Lower leg skin (tissue), 4 donors: ENCODE measurements at regions not wholly inside any gene's neighbourhood (a gene's known extent, or its start where the extent isn't known, plus 50 kb on each side); places are given as distances from the start of the nearest gene placed in this dataset.

Source experiments
- DNase-seq, 2 donors: peaks; one replicate each; pipeline ENCODE4 v3.0.0-alpha.2; 2019; ENCODE audit warnings: low spot score in 2 of 2
- H3K4me3 ChIP-seq: fragments of 200-600 bp; sonication (generic); 2 replicates; pipeline ENCODE4 v1.5.1; 2017; ENCODE audit warnings: mild to moderate bottlenecking, low read depth; ENCODE audit not compliant: poor library complexity, severe bottlenecking
- CTCF ChIP-seq, 3 donors: fragments of 450-650 bp; IDR thresholded peaks; one replicate each; pipeline ENCODE4 v1.5.1; 2016; ENCODE audit warnings: antibody characterized with exemption in 3 of 3, mild to moderate bottlenecking in 3 of 3, moderate library complexity in 2 of 3
- WGBS, 2 donors: methylation state at CpG; one replicate each; pipeline ENCODE4 v1.1.5; 2018; 5-methylcytosine and 5-hydroxymethylcytosine counted together
- intact Hi-C: fragments of 100-400 bp; cut with DNase I; formaldehyde crosslinking; loops from one replicate; pipeline ENCODE4 v1.15.0; 2023; ENCODE audit warnings: low total_unique reads

GRCh38 chr10:61503051-61503450 is 49.9 kb upstream of the TMEM26 start:
- no peak for TF ChIP-seq CTCF (IDR thresholded peaks at IDR 0.05)
- WGBS, 2 donors: 52 to 53% methylated on average over 2 of the region's 2 CpGs
- intact Hi-C loops: no loop called here
- H3K4me3 ChIP-seq: no peak overlapping the region
- no peak for DNase-seq
